AG10803 (cell line): ENCODE measurements at regions not wholly inside any gene's neighbourhood (a gene's known extent, or its start where the extent isn't known, plus 50 kb on each side); places are given as distances from the start of the nearest gene placed in this dataset.
A peak's percentile ranks its signal among the peaks of the same experiment; 100 is the strongest.

Experiments
- DNase-seq: peaks from one replicate; pipeline ENCODE4 v3.0.0; 2010; ENCODE audit warnings: low read depth
- H3K4me3 ChIP-seq: 2 replicates; pipeline ENCODE4 v1.5.1; 2011; ENCODE audit warnings: mild to moderate bottlenecking, low read length, control low read depth
- TF ChIP-seq, protein P1 (sequence below): conservative IDR thresholded peaks from 2 replicates; pipeline ENCODE4 v1.5.1; 2011; ENCODE audit warnings: mild to moderate bottlenecking, low read length, control low read depth, inconsistent platforms

- H3K4me3 ChIP-seq = no peak overlapping the region
- TF ChIP-seq, protein P1, sequence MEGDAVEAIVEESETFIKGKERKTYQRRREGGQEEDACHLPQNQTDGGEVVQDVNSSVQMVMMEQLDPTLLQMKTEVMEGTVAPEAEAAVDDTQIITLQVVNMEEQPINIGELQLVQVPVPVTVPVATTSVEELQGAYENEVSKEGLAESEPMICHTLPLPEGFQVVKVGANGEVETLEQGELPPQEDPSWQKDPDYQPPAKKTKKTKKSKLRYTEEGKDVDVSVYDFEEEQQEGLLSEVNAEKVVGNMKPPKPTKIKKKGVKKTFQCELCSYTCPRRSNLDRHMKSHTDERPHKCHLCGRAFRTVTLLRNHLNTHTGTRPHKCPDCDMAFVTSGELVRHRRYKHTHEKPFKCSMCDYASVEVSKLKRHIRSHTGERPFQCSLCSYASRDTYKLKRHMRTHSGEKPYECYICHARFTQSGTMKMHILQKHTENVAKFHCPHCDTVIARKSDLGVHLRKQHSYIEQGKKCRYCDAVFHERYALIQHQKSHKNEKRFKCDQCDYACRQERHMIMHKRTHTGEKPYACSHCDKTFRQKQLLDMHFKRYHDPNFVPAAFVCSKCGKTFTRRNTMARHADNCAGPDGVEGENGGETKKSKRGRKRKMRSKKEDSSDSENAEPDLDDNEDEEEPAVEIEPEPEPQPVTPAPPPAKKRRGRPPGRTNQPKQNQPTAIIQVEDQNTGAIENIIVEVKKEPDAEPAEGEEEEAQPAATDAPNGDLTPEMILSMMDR = peak; percentile 34
- peak; percentile 5 for DNase-seq
Observed at GRCh38 chr5:16345454-16345853, 120.1 kb downstream of the ZNF622 start.

DNA sequence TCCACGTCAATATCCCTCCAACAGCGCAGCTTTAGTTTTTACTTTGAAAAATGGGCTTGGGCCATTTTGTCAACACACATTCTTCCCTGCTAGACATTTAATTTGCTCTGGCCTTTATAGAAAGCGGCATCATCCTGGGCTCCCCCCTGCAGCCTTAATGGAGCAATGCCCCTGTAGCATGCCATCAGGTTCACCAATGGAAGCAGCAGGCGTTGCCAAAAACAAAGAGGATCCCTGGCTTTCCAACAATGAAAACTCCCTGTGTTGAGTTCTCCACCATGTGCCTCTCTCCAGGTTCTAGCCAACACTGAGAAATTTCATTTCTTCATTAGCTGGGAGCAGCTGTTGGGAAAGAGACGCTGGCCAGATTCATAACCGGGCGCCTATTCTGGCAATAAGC lies 139.5 kb downstream of the ZNF622 start:
- TF ChIP-seq, protein P1 = no peak
- DNase-seq = no peak
- H3K4me3 ChIP-seq = no peak overlapping the region

GRCh38 chr5:16321284-16321683 lies 141.7 kb upstream of the MARCHF11 start:
- no peak for DNase-seq
- no peak overlapping the region for H3K4me3 ChIP-seq
- TF ChIP-seq, protein P1 = no peak

DNA sequence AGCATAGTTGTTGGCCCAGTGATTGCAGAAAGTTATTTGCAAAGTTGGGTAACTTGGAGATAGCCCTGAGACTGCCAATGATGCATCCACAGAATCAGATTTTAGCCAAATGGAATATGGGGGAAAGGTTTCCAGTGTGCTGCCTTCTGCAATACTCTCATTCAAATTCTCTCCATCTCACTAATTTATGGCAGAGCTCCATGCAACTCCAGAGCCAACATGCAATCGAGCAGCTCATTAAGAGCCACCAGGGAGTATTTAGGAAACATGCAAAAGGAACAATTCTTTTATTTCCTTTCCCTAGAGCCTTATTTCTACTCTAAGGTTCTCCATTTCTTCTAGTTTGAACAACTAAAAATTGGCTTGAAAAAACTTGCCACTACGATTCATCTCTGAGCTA lies 135.9 kb upstream of the MARCHF11 start:
- TF ChIP-seq, protein P1 = no peak
- no peak for DNase-seq
- H3K4me3 ChIP-seq = no peak overlapping the region

GRCh38 chr5:16313761-16314160 lies 134.2 kb upstream of the MARCHF11 start:
- no peak for DNase-seq
- TF ChIP-seq, protein P1 = no peak
- H3K4me3 ChIP-seq = no peak overlapping the region

DNA sequence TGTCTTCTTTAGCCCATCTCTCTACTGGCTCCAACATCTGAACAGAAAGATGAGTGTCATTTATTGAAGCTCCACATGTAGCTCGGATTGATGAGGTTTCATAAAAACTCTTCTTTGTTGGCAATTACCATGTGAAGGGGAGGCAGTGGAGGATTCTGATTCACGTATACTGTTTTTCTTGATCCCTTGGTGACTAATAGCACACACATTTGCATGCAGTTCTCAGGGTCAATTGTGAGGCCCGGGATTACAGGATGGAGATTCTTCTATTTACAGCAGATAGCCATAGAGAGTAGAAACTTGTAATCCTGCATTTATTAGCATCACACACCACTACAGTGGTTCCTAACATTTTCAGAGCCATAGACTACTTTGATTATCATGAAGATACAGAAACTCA lies 133.2 kb upstream of the MARCHF11 start:
- no peak overlapping the region for H3K4me3 ChIP-seq
- TF ChIP-seq, protein P1 = no peak
- no peak for DNase-seq

- DNase-seq = no peak
- TF ChIP-seq, protein P1 = no peak
- H3K4me3 ChIP-seq = no peak overlapping the region
Observed at GRCh38 chr5:16311666-16312065, 132.1 kb upstream of the MARCHF11 start.
